BJ (cell line): ENCODE measurements at regions not wholly inside any gene's neighbourhood (a gene's known extent, or its start where the extent isn't known, plus 50 kb on each side); places are given as distances from the start of the nearest gene placed in this dataset.

ENCODE experiments used
- CTCF ChIA-PET: fragments of 350-600 bp; formaldehyde crosslinking; extraction: SDS; loops from one replicate; lab custom pipeline; 2021; ENCODE audit warnings: antibody characterized with exemption, inconsistent platforms; lab: Yijun Ruan, JAX
- POLR2A ChIA-PET: fragments of 300-600 bp; sonication (Branson Sonifier 250); formaldehyde crosslinking; extraction: SDS; loops from one replicate; lab custom pipeline; 2021; ENCODE audit warnings: antibody characterized with exemption; lab: Charles Lee
- DNase-seq: peaks from one replicate; pipeline ENCODE4 v3.0.0-alpha.2; 2011; ENCODE audit warnings: low read depth
- H3K27me3 ChIP-seq: 2 replicates; pipeline ENCODE4 v1.6.0; 2011; ENCODE audit warnings: low read length; ENCODE audit not compliant: control insufficient read depth, insufficient read depth
- H3K36me3 ChIP-seq: 2 replicates; pipeline ENCODE4 v1.5.1; 2011; ENCODE audit warnings: low read length; ENCODE audit not compliant: control insufficient read depth, insufficient read depth
- H3K4me3 ChIP-seq: 2 replicates; pipeline ENCODE4 v1.5.1; 2011; ENCODE audit warnings: low read depth, mild to moderate bottlenecking, control low read depth, low read length
- TF ChIP-seq, protein P1 (sequence below): IDR thresholded peaks from 2 replicates; pipeline ENCODE4 v1.5.1; 2011; ENCODE audit warnings: low read depth, mild to moderate bottlenecking, control low read depth, inconsistent platforms, low read length, moderate library complexity; ENCODE audit not compliant: insufficient read depth

DNA sequence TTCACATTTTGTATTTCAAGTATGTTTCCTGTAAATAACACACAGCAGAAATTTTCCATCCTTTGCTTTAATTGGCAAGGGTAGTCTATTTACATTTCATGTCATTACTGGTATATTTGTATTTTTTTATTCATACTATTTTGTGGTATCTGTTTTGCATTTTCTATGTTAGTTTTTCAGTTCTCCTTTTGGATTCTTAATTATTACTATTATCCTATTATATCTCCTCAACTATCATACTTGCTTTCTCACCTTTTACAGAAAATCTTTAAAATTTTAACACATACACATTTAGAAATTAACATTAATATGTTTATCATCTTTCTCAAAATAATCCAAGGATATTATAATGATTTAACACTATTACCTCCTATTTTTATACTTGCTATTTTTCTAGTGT lies 918.3 kb upstream of the MAP3K7 start:
- H3K4me3 ChIP-seq: no peak overlapping the region
- DNase-seq: no peak
- TF ChIP-seq, protein P1, sequence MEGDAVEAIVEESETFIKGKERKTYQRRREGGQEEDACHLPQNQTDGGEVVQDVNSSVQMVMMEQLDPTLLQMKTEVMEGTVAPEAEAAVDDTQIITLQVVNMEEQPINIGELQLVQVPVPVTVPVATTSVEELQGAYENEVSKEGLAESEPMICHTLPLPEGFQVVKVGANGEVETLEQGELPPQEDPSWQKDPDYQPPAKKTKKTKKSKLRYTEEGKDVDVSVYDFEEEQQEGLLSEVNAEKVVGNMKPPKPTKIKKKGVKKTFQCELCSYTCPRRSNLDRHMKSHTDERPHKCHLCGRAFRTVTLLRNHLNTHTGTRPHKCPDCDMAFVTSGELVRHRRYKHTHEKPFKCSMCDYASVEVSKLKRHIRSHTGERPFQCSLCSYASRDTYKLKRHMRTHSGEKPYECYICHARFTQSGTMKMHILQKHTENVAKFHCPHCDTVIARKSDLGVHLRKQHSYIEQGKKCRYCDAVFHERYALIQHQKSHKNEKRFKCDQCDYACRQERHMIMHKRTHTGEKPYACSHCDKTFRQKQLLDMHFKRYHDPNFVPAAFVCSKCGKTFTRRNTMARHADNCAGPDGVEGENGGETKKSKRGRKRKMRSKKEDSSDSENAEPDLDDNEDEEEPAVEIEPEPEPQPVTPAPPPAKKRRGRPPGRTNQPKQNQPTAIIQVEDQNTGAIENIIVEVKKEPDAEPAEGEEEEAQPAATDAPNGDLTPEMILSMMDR: no peak
- H3K27me3 ChIP-seq: no peaks in the 10 kb centered on the region
- ChIA-PET POLR2A (no interaction called here), CTCF (no interaction called here)
- H3K36me3 ChIP-seq: no peaks in the 10 kb centered on the region

DNA sequence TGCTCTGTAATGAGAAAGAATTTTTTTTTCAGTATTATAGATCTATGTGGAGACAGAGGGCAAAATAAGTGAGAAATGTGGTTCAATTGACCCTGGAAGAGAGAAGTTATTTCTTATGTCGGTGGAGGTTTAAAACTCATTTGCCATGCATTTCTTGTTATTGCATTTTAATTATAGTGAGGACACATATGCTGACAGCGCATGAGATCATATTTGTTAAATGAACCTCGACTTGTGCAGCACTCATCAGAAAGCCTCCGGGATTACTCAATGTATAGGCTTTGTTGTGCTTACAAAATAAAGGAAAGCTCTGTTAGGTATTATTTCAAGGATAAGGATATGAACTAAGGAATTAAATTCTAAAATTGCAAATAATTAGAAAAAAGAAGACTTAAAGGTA lies 915.1 kb upstream of the MAP3K7 start:
- no peaks in the 10 kb centered on the region for H3K36me3 ChIP-seq

DNA sequence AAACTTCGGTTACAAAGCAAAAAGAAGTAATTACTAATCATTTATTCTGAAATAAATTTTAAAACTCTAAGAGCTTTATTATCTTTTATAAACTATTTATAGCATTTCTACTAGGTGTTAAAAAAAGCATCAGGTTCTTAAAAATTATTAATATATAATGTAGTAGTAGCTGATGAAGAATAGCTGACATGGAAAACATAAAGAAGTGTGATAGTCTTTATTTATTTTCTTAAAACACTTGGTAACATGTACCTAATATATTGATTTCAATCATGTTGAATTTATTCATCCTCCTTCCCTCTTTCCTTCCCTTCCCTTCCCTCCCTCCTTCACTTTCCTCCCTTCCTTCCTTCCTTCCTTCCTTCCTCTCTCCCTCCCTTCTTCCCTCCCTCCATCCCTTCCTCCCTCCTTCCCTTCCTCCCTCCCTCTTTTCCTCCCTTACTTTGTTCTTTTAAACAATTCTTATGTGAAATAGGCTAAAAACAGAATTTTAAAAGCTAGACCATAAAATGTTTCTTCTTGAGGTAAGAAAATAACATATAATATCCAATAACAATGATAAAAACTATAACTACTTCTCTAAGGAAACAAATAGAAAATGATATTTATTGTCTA lies 913.9 kb upstream of the MAP3K7 start:
- no peak for DNase-seq
- H3K27me3 ChIP-seq: no peaks in the 10 kb centered on the region
- ChIA-PET CTCF (no interaction called here), POLR2A (no interaction called here)
- no peaks in the 10 kb centered on the region for H3K36me3 ChIP-seq
- no peak overlapping the region for H3K4me3 ChIP-seq
- TF ChIP-seq, protein P1: no peak

More for the DNA sequence above, 915.1 kb upstream of the MAP3K7 start:
- no peak for DNase-seq
- POLR2A ChIA-PET: interaction anchor here (0.7 kb wide), 1 partner anchor 681 kb away, joined by 3 read pairs; no protein-coding TSS in a partner anchor
- H3K4me3 ChIP-seq: no peak overlapping the region
- no peaks in the 10 kb centered on the region for H3K27me3 ChIP-seq
- CTCF ChIA-PET: no interaction called here
- TF ChIP-seq, protein P1: no peak

DNA sequence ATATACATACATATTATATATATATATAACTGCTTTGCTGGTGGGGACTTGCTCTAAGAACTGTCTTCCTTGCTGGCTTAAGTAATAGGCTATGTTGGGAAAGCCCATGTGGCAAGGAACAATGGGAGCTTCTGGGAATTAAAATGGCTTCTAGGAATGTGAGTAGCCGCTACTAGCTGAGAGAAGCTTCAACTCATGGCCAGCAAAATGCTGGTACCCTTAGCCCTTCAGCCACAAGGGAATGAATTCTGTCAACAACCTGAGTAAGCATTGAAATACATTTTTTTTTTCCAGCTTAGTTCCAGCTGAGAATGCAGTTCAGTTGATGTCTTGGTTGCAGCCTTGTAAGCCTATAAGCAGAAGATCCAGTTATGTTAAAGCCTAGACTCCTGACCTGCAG lies 911.7 kb upstream of the MAP3K7 start:
- no peaks in the 10 kb centered on the region for H3K27me3 ChIP-seq
- no peaks in the 10 kb centered on the region for H3K36me3 ChIP-seq
- ChIA-PET POLR2A (no interaction called here), CTCF (interaction anchor here (0.6 kb wide), 1 partner anchor 31 kb away, joined by 3 read pairs; no protein-coding TSS in a partner anchor)
- TF ChIP-seq, protein P1: no peak
- no peak for DNase-seq
- H3K4me3 ChIP-seq: no peak overlapping the region

DNA sequence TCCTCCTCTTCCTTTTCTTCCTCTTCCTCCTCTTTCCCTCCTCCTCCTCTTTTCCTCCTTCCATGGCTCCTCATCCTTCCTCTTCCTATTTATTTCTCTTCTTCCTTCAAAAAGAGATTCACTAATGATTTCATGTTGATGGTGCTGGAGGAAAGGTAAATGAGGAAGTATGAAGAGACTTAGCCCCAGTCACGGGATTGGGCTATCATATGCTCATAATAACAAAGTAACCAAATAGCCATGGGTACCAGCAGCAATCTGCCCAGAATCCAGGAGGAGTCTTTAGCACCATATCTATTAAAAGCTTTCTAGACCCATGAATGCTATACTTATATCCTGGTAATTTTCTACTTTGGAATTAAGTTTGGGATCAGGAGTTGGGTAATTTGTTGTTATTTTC lies 910.9 kb upstream of the MAP3K7 start:
- Histone ChIP-seq H3K27me3 (no peaks in the 10 kb centered on the region), H3K36me3 (no peaks in the 10 kb centered on the region), H3K4me3 (no peak overlapping the region)
- CTCF ChIA-PET: interaction anchor here (1.1 kb wide), 1 partner anchor 11 kb away, joined by 3 read pairs; no protein-coding TSS in a partner anchor
- no peak for DNase-seq
- POLR2A ChIA-PET: no interaction called here
- TF ChIP-seq, protein P1: no peak
